ENCODE measurements at regions not wholly inside any gene's neighbourhood (a gene's known extent, or its start where the extent isn't known, plus 50 kb on each side); places are given as distances from the start of the nearest gene placed in this dataset.

GRCh38 chr17:79365836-79366770 is 244.7 kb downstream of the RBFOX3 start:
- no peak for DNase-seq (ENCODE audit: low read depth)
- ChIA-PET CTCF (interaction anchor here (0.5 to 1.5 kb wide), 2 partner anchors 26 to 235 kb away, joined by 3 to 10 read pairs; no protein-coding TSS in a partner anchor), POLR2A (no interaction called here)

GRCh38 chr17:79365351-79365750 is 245.5 kb downstream of the RBFOX3 start:
- TF ChIP-seq CTCF (IDR thresholded peaks at IDR 0.05; ENCODE audit: insufficient read depth, low read depth, low read length), result no peak
- CTCF ChIA-PET, result no interaction called here
- H3K4me3 ChIP-seq (ENCODE audit: low read depth, low read length), result no peak overlapping the region
- POLR2A ChIA-PET, result no interaction called here
- DNase-seq (ENCODE audit: low read depth), result no peak
- H3K36me3 ChIP-seq (ENCODE audit: control insufficient read depth, insufficient read depth, low read length), result no peaks in the 10 kb centered on the region
- H3K27me3 ChIP-seq (ENCODE audit: control insufficient read depth, insufficient read depth, low read length), result peaks cover 5% of the 10 kb centered on the region

More at GRCh38 chr17:79365836-79366770, 244.7 kb downstream of the RBFOX3 start:
- Histone ChIP-seq H3K27me3 (ENCODE audit: control insufficient read depth, insufficient read depth, low read length) (peaks cover 5% of the 10 kb centered on the region), H3K4me3 (ENCODE audit: low read depth, low read length) (no peak overlapping the region), H3K36me3 (ENCODE audit: control insufficient read depth, insufficient read depth, low read length) (no peaks in the 10 kb centered on the region)
- no peak for TF ChIP-seq CTCF (IDR thresholded peaks at IDR 0.05; ENCODE audit: insufficient read depth, low read depth, low read length)

GRCh38 chr17:79364315-79365094 is 246.3 kb downstream of the RBFOX3 start:
- peaks cover 5% of the 10 kb centered on the region; the same call in 1 of the 2 replicates for H3K27me3 ChIP-seq (ENCODE audit: control insufficient read depth, insufficient read depth, low read length)
- CTCF ChIA-PET, result no interaction called here

GRCh38 chr17:79363552-79364275 is 247.1 kb downstream of the RBFOX3 start:
- CTCF ChIA-PET, result no interaction called here
- Histone ChIP-seq H3K27me3 (ENCODE audit: control insufficient read depth, insufficient read depth, low read length) (peaks cover 5% of the 10 kb centered on the region; the same call in 1 of the 2 replicates), H3K4me3 (ENCODE audit: low read depth, low read length) (no peak overlapping the region), H3K36me3 (ENCODE audit: control insufficient read depth, insufficient read depth, low read length) (no peaks in the 10 kb centered on the region)
- TF ChIP-seq CTCF (IDR thresholded peaks at IDR 0.05; ENCODE audit: insufficient read depth, low read depth, low read length), result no peak
- POLR2A ChIA-PET, result no interaction called here
- DNase-seq (ENCODE audit: low read depth), result no peak

More at GRCh38 chr17:79364315-79365094, 246.3 kb downstream of the RBFOX3 start:
- TF ChIP-seq CTCF (IDR thresholded peaks at IDR 0.05; ENCODE audit: insufficient read depth, low read depth, low read length), result no peak
- no peaks in the 10 kb centered on the region for H3K36me3 ChIP-seq (ENCODE audit: control insufficient read depth, insufficient read depth, low read length)
- DNase-seq (ENCODE audit: low read depth), result no peak
- no peak overlapping the region for H3K4me3 ChIP-seq (ENCODE audit: low read depth, low read length)
- POLR2A ChIA-PET, result no interaction called here

All from BJ (cell line).